Spleen (tissue), 11 donors: ENCODE measurements at regions not wholly inside any gene's neighbourhood (a gene's known extent, or its start where the extent isn't known, plus 50 kb on each side); places are given as distances from the start of the nearest gene placed in this dataset.

Experiments used
- DNase-seq: peaks from one replicate; pipeline ENCODE4 v3.0.0-alpha.2; 2020
- H3K27ac ChIP-seq, 8 donors: fragments of 200-600 bp; sonication (generic) in 7 of 8; 1 replicate in 4 of 8; 2 replicates in 4 of 8; pipeline versions ENCODE4 v1.5.0 to v1.8.0; 2016 to 2021; ENCODE audit warnings: inconsistent platforms in 4 of 8, mild to moderate bottlenecking in 4 of 8, moderate library complexity in 1 of 8
- H3K27me3 ChIP-seq, 7 donors: fragments of 200-600 bp; sonication (generic) in 6 of 7; replicated peaks in 1 of 7; 1 replicate in 4 of 7; 2 replicates in 3 of 7; pipeline versions ENCODE4 v1.5.0 to v1.8.0; 2016 to 2021; ENCODE audit warnings: inconsistent platforms in 3 of 7, mild to moderate bottlenecking in 1 of 7
- H3K36me3 ChIP-seq, 6 donors: fragments of 200-600 bp; sonication (generic) in 5 of 6; 1 replicate in 4 of 6; 2 replicates in 2 of 6; pipeline versions ENCODE4 v1.5.0 to v1.8.0; 2016 to 2021; ENCODE audit warnings: inconsistent platforms in 2 of 6
- H3K4me1 ChIP-seq, 6 donors: fragments of 200-600 bp; sonication (generic) in 5 of 6; 1 replicate in 3 of 6; 2 replicates in 3 of 6; pipeline versions ENCODE4 v1.5.0 to v1.8.0; 2016 to 2021; ENCODE audit warnings: inconsistent platforms in 3 of 6
- H3K4me3 ChIP-seq, 8 donors: fragments of 200-600 bp; sonication (generic) in 7 of 8; 1 replicate in 4 of 8; 2 replicates in 4 of 8; pipeline versions ENCODE4 v1.5.0 to v1.8.0; 2016 to 2021; ENCODE audit warnings: inconsistent platforms in 4 of 8, mild to moderate bottlenecking in 4 of 8, moderate library complexity in 2 of 8
- H3K9me3 ChIP-seq, 8 donors: fragments of 200-600 bp; sonication (generic) in 7 of 8; 1 replicate in 4 of 8; 2 replicates in 4 of 8; pipeline versions ENCODE4 v1.5.0 to v1.8.0; 2016 to 2021; ENCODE audit warnings: inconsistent platforms in 4 of 8
- POLR2A ChIP-seq, 3 donors: fragments of 450-650 bp; IDR thresholded peaks; one replicate each; pipeline ENCODE4 v1.5.1; 2017; ENCODE audit warnings: antibody characterized with exemption in 3 of 3, mild to moderate bottlenecking in 1 of 3
- POLR2AphosphoS5 ChIP-seq, 3 donors: sonication (generic); formaldehyde crosslinking; IDR thresholded peaks; one replicate each; pipeline ENCODE4 v1.5.1; 2017; ENCODE audit warnings: antibody characterized with exemption in 3 of 3
- WGBS, 5 donors: extraction: QIAGEN DNeasy Blood & Tissue Kit in 3 of 5; methylation state at CpG; one replicate each; pipeline versions ENCODE4 v1.1.5 to v1.1.7; 2013 to 2018; 5-methylcytosine and 5-hydroxymethylcytosine counted together
- intact Hi-C: fragments of 100-400 bp; cut with DNase I; formaldehyde crosslinking; loops from one replicate; pipeline ENCODE4 v1.15.0; 2023; ENCODE audit warnings: low total_unique reads
- TF ChIP-seq, protein P1 (sequence below), 11 experiments: fragments of 200-600 bp in 7 of 11; fragments of 450-650 bp in 4 of 11; sonication (generic) in 4 of 11; IDR thresholded peaks in 8 of 11; conservative IDR thresholded peaks in 3 of 11; 1 replicate in 7 of 11; 2 replicates in 4 of 11; pipeline versions ENCODE4 v1.4.0 to v1.8.0; 2016 to 2021; ENCODE audit warnings: antibody characterized with exemption in 11 of 11, inconsistent platforms in 4 of 11, mild to moderate bottlenecking in 1 of 11
- donor health status: healthy with polysubstance abuse.
- donor health status: DM: no; HTN: no; CAD: no; lungs with moderate emphysema.
- donor health status: DM: no; HTN: no; CAD: no.
- donor health status: Bipolar disorder and iron deficiency.
- donor health status: healthy.
- donor health status: DM: no; HTN: no; CAD: no.
- donor health status: DM: yes; HTN: yes; CAD: no.

DNA sequence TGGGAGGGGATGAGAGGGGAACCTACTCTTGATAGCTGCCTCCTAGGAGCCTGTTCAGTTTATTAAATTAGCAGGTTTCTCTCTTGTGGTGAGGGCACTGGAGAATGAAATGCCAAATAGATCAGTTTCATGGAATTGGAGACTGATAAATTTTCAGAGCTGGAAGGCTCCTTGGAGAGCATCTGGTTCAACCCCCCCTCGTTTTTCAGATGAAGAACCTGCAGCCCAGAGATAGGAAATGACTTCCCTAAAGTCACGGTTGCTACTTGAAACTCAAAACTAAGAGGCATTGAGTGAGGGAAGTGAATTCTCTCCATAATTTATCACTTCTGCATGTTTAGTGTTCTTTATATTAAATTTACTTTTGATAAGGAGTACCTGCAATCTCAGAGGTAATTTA lies 366.0 kb upstream of the CCL2 start:
- Histone ChIP-seq H3K36me3 (no peaks in the 10 kb centered on the region), H3K9me3 (no peaks in the 10 kb centered on the region)
- WGBS, 5 donors: 8 to 22% (median 16%) methylated on average over 2 of the region's 2 CpGs

GRCh38 chr17:33889766-33890165 lies 365.3 kb upstream of the CCL2 start:
- peaks cover 0 to 31% (median 0%) of the 10 kb centered on the region in 7 donors for H3K27me3 ChIP-seq
- intact Hi-C loops: no loop called here
- H3K4me3 ChIP-seq: no peak overlapping the region
- H3K9me3 ChIP-seq: no peaks in the 10 kb centered on the region
- no peak for DNase-seq
- no peaks in the 10 kb centered on the region for H3K36me3 ChIP-seq
- TF ChIP-seq POLR2AphosphoS5 (IDR thresholded peaks at IDR 0.05): no peak
- TF ChIP-seq, protein P1, sequence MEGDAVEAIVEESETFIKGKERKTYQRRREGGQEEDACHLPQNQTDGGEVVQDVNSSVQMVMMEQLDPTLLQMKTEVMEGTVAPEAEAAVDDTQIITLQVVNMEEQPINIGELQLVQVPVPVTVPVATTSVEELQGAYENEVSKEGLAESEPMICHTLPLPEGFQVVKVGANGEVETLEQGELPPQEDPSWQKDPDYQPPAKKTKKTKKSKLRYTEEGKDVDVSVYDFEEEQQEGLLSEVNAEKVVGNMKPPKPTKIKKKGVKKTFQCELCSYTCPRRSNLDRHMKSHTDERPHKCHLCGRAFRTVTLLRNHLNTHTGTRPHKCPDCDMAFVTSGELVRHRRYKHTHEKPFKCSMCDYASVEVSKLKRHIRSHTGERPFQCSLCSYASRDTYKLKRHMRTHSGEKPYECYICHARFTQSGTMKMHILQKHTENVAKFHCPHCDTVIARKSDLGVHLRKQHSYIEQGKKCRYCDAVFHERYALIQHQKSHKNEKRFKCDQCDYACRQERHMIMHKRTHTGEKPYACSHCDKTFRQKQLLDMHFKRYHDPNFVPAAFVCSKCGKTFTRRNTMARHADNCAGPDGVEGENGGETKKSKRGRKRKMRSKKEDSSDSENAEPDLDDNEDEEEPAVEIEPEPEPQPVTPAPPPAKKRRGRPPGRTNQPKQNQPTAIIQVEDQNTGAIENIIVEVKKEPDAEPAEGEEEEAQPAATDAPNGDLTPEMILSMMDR (IDR thresholded peaks at IDR 0.05 in 8 of 11, conservative IDR thresholded peaks at IDR 0.05 in 3 of 11): no peak
- no peak for TF ChIP-seq POLR2A (IDR thresholded peaks at IDR 0.05)
- H3K27ac ChIP-seq: no peak overlapping the region
- WGBS, 5 donors: 81 to 86% (median 85%) methylated on average over 2 of the region's 2 CpGs
- H3K4me1 ChIP-seq: no peaks in the 10 kb centered on the region

More for the DNA sequence above, 366.0 kb upstream of the CCL2 start:
- intact Hi-C loops: no loop called here
- TF ChIP-seq POLR2AphosphoS5 (IDR thresholded peaks at IDR 0.05) (no peak), POLR2A (IDR thresholded peaks at IDR 0.05) (no peak)
- TF ChIP-seq, protein P1 (IDR thresholded peaks at IDR 0.05 in 8 of 11, conservative IDR thresholded peaks at IDR 0.05 in 3 of 11): no peak
- Histone ChIP-seq H3K27me3 (peaks cover 0 to 29% (median 0%) of the 10 kb centered on the region in 7 donors), H3K4me1 (no peaks in the 10 kb centered on the region), H3K4me3 (no peak overlapping the region), H3K27ac (no peak overlapping the region)
- no peak for DNase-seq

- 51 to 71% (median 60%) methylated on average over 6 of the region's 6 CpGs for WGBS, 5 donors
- intact Hi-C loops: no loop called here
Measured at GRCh38 chr17:33892717-33893591, 362.1 kb upstream of the CCL2 start.

DNA sequence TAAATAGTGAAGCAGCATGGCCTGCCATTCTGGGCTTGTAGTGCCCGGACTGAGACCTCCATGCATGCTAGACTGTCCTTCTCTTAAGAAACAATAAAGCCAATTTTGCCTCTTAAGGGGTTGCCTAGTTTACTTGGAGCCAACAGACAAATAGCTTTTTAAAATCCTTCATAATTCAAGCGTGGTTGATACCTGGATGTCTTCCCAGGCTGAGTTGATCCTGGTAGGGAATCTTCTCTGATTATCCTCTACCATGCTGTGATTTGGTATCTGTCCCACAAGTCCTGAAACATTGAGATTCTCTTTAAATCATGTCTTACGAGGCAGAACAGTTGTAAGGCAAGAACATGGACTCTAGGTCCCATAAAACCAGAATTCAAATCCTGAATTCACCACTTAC lies 359.6 kb upstream of the CCL2 start:
- no peaks in the 10 kb centered on the region for H3K9me3 ChIP-seq
- no peaks in the 10 kb centered on the region for H3K4me1 ChIP-seq
- H3K27ac ChIP-seq: no peak overlapping the region
- H3K36me3 ChIP-seq: no peaks in the 10 kb centered on the region
- WGBS, 5 donors: 64 to 82% (median 71%) methylated on average over 3 of the region's 3 CpGs
- TF ChIP-seq POLR2AphosphoS5 (IDR thresholded peaks at IDR 0.05) (no peak), POLR2A (IDR thresholded peaks at IDR 0.05) (no peak)
- TF ChIP-seq, protein P1 (IDR thresholded peaks at IDR 0.05 in 8 of 11, conservative IDR thresholded peaks at IDR 0.05 in 3 of 11): no peak
- peaks cover 0 to 47% (median 0%) of the 10 kb centered on the region in 7 donors for H3K27me3 ChIP-seq
- no peak overlapping the region for H3K4me3 ChIP-seq
- no peak for DNase-seq
- intact Hi-C loops: no loop called here

More at GRCh38 chr17:33892717-33893591, 362.1 kb upstream of the CCL2 start:
- Histone ChIP-seq H3K27me3 (peaks cover 0 to 45% (median 0%) of the 10 kb centered on the region in 7 donors), H3K36me3 (no peaks in the 10 kb centered on the region), H3K27ac (no peak overlapping the region), H3K4me1 (no peaks in the 10 kb centered on the region), H3K9me3 (no peaks in the 10 kb centered on the region), H3K4me3 (no peak overlapping the region)
- no peak for TF ChIP-seq POLR2AphosphoS5 (IDR thresholded peaks at IDR 0.05)
- no peak for TF ChIP-seq POLR2A (IDR thresholded peaks at IDR 0.05)
- TF ChIP-seq, protein P1 (IDR thresholded peaks at IDR 0.05 in 8 of 11, conservative IDR thresholded peaks at IDR 0.05 in 3 of 11): no peak
- DNase-seq: no peak
